CD4-positive, alpha-beta T cell treated with Interferon gamma for 1 hour (primary cell): ENCODE measurements at regions not wholly inside any gene's neighbourhood (a gene's known extent, or its start where the extent isn't known, plus 50 kb on each side); places are given as distances from the start of the nearest gene placed in this dataset.

ENCODE experiments used
- DNase-seq: peaks from one replicate; pipeline ENCODE4 v3.0.0-alpha.2; 2020

DNA sequence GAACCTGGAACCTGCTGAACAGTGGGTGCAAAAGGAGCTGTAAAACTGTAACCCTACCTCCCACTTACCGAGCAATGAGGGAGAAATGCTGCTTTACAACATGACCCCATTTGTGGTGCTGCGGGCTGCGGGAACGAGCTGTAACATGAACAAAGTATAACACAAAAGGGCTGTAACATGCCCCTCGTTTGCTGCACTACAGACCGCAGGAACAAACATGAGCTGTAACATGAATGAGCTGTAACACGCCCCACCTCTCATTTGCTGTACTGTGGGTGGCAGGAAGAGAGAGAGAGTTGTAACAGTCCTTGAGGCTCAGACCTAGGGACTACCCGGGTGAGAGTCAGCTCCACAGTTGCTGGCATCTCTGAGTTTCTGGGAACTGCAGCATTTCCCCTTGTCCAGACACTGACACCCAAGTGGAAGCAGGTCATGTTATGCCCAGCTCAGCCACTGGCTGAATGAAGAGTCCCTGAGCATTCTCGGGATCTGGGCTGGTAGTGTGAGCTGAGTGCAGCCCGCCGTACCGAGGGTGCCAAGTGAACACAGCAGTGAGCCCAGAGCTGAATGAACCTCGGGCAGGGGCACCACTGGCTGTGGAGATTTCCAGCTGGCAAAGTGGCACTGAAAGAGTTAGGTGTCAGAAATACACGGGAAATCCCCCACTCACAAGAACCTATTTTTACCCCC is 1385.3 kb upstream of the SPRY2 start:
- DNase-seq = no peak

DNA sequence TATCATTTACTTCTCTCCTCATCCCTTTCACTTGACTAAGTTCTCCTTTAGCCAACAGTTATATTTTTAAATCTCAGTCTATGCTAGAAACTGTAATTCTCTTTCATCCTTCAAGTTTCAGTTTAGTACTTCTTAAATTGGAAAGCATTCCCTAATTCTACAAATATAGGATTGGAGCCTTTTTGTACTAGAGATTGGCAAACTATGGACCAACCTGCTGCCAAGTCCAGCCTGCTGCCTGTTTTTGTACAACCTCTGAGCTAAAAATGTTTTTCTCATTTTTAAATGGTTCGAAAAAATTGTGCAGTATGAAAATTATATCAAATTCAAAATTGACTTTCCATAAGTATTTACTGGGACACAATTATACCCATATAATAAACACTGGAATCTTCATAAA is 1381.5 kb upstream of the SPRY2 start:
- DNase-seq = no peak

DNA sequence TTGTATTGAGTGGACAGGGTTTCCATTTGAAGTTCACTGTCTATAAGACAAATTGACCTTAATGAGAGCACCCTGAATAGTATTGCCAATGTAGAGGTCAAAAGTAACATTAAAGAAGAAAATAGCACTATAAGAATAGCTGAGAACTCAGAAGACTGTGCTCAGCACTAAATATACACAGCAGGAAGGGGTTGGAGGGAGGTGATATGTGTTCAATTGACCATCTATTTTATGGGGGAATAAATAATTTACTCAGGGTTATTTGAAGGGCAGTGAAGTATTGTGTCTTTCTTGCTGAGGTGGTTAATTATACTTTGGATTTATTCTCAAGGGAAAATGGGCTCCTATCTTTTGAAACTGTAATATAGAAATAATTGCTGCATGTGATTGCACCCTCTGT is 1380.5 kb upstream of the SPRY2 start:
- DNase-seq = no peak

DNA sequence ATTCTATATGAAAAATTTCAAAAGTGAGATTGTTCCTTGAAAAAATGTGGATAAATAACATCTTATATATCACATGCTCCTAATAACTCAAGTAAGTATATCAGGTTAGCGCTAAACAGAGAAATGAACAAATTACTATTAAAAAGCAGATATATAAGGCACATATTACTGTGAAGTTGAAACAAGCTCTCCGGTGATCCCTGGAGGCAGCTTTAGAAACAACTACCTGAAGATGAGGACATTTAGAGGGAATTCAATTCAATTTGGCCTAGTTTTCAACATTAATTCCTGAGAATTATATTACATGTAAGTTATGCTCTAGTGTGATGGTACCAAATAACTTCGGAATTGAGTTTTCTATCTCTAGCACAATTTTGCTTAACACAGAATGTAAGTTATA is 1373.6 kb upstream of the SPRY2 start:
- DNase-seq = no peak

DNA sequence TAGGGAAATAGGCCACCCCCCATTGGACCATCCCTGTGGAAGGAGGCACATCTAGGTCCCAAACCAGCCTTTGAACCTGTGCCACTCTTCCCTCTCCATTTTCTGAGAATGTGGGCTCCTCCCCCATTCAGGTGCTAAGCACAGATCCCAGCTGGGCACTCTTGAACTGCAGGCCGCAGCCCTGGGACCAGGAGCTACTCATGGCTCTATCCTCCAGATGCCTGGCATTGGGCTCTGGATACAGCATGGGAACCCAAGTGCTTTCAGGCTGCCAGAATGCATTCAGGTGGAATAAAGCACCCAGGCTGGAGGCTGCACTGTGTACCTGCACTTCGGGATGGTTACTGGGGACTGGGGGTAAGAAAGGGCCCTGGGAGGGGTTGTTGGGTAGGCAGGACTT is 1372.3 kb upstream of the SPRY2 start:
- DNase-seq = no peak

DNA sequence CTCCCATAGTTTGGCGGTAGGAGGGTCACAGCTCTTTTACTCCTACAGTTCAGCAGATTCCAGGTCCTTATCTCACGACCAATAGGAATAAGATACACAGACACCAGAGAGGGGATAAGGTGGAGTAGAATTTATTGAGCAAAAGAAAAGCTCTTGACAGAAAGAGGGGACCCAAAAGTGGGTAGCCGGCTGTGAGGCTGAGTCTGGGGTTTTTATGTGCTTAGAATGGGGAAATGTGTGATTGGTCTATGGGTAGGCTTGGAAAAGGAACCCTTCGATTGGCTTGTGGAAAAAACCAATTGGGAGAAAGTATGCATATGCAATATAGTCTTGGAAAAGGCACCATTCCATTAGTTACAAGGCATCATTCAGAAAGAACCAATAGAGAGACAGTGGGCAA is 1356.9 kb upstream of the SPRY2 start:
- no peak for DNase-seq

DNA sequence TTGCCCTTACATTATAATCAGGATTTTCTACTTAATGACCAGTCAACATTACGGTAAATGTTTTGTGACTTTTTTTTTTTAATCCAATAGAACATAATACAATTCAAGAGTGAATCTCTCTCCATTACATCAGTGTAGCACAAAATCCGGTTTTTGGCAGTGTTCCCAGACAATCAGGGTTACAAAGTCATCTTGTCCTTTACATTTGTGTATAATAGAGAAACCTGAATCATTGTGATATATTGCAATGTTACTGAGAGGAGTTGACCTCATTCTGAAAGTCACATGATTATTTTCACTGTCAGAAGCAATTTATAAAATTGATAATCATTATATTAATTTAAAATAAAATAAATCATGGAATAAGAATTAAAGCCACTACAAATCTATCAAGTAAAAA is 1346.0 kb upstream of the SPRY2 start:
- DNase-seq = no peak

DNA sequence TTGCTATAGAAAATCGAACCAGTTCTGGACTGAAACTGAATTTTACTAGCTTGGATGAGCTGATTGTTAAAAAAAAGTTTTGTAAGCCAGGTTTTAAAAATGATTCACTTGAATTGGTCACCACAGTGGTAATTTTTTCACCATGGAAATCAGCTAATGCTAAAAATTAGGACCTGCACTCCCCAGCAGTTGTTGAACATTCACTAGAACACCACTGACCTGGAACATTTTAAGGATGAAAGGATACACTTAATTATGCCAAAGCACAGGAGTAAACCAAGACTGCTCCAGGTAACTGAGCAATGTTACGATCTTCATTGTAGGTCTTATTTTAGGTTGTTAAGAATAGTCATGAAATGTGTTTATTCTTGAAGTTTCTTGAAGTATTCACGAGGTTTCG is 1342.6 kb upstream of the SPRY2 start:
- no peak for DNase-seq

DNA sequence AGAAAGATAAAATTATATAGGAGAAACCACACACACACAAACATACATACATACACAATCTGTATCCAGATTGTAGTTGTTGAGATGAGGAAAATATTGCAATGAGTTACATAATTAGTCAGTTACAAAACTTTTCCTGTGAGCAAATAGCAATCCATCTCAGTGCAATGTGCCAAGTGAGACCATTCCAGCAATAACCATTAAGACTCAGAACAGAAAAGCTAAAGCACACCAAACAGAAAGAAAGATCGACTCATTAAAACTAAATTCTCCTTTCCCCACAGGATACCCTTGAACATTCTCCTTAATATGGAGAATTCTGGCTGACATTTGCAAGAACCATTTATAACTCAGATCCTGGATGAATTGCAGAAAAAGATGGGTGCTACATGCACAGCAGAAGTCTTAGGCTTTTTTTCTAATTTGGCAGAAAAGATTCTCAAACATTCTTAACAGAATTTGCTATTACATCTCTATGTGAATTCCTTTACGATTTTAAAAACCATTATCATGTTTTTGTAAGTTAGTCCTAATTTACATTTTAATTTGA is 1341.2 kb upstream of the SPRY2 start:
- DNase-seq = no peak

DNA sequence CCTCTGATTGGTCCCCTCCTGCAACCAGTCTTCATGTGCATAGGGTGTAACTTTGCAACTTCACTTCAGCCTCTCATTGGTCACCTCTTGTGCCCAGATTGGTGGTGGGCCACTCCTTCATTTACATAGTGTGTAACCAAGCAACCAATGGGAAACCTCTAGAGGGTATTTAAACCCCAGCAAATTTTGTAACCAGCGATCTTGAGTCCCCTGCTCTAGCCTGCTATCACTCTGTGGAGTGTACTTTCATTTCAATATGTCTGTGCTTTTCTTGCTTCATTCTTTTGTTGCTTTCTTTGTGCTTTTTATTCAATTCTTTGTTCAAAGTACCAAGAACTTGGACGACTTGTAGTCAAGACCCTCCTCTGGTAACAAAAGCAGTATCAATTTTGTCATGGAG is 1336.9 kb upstream of the SPRY2 start:
- DNase-seq = no peak

DNA sequence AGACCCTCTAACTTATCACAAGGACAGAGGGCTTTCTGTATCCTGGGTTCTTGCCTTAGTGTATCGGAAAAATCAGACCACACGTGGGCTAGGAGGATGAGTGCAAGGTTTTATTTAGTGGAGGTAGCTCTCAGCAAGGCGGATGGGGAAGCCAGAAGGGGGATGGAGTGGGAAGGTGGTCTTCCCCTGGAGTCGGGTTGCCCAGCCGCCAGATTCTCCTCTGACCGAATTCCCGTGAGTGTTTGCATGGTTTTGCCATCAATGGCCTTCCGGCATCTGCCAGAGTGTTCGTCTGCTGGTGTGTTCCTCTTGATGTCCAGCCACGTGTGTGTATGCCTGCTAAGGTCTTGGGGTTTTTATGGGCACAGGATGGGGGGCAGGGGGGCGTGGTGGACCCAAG is 1335.1 kb upstream of the SPRY2 start:
- no peak for DNase-seq

DNA sequence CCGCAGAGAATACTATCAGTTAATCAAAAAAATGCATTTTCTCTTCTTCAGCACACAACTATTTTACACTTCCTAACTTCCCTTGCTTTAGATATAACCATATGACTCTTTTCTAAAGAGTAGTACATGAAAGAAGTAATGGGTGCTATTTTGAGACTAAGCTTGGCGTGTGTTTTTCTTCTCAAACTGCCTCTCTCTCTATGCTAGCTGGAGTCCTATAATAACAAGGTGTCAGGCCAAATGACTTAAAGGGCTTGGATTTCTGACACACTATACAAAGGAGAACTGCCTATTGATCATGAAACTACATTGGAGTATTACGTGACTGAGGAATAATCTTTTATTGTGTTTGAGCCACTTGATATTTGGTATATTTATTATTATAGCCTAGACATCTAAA is 1330.1 kb upstream of the SPRY2 start:
- DNase-seq = no peak

DNA sequence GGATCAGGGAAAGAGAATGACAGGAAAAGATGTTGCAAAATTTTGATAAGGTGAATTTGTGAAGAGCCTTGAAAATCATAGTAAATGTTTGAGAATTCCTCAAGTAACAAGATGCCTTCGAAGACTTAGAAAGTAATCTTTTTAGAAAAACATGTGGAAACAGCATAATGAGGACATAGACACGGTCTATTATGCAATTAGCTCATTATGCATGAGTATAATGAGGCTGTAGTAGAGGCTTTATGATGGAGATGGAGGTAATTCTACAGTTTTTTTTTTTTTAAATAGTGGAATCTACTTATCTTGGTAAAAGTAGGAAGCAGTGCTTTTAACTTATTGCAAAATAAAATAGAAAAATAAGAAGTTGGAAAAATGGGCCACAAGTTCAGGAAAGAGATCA is 1329.1 kb upstream of the SPRY2 start:
- DNase-seq = no peak

DNA sequence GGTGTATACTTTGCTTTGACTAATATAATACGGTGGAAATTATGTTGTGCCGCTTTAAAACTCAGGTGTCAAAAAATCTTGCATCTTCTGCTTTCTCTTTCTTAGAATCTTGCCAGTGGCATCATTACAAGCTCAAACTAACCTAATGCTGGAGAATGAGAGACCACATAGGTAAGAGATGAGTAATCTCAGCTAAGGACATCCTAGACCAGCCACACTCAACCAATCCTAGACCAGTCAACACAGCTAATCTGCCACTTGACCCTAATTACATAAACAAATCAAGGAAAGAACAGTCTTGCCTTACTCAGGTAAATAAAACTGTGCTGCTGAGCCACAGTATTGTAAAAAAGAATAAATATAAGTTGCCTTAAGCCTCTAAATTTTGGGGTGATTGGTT is 1323.9 kb upstream of the SPRY2 start:
- no peak for DNase-seq

DNA sequence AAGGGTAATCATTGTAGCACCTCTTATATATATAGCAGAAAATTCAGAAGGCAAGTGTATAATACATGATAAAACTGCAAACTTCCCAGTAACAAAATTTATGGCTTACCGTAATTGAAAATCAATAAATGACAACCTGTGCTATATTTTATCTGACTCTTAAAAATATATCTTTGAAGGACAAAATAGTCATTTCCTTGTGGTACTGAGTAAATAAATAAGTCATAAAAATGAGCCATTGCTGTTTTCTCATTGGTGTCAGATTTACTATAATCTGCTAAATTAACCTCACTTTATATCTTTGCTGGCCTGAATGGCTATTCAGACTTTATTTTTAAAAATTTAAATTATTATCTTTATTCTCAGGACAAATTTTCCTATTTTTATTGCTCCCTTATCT is 1319.1 kb upstream of the SPRY2 start:
- no peak for DNase-seq

DNA sequence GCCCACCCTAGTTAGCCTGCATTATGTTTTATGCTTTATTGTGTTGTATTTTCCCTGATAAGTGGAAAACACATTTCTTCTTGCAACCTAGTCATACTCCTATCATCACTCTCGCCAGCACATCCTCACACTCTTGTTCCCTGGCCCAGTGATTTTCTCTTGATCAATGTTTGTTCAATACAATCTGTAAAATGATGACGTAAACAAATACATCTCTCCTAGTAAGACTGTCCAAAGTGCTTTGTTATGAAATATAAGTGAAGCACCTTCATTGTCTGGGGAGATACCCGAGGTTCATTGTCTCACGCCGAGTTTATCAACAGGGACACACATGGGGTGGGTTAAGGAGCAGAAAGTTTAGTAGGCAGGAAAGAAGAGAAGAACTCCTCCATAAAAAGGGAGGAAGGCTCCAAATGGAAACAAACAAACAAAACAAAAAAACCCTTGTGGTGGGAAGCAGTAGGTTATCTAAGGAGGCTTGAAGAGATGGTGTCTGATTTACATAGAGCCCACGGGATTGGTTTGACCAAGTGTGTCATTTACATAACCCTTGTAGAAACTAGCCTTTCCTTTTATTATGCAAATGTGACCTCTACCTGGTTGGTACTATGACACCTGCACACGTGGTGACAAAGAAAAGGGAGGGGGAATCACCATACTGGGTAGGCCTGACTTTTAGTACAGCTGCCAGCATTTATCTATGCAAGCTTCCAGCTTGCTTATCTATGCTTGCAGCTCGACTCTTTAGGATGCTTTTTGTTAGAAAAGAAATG is 1317.9 kb upstream of the SPRY2 start:
- no peak for DNase-seq

DNA sequence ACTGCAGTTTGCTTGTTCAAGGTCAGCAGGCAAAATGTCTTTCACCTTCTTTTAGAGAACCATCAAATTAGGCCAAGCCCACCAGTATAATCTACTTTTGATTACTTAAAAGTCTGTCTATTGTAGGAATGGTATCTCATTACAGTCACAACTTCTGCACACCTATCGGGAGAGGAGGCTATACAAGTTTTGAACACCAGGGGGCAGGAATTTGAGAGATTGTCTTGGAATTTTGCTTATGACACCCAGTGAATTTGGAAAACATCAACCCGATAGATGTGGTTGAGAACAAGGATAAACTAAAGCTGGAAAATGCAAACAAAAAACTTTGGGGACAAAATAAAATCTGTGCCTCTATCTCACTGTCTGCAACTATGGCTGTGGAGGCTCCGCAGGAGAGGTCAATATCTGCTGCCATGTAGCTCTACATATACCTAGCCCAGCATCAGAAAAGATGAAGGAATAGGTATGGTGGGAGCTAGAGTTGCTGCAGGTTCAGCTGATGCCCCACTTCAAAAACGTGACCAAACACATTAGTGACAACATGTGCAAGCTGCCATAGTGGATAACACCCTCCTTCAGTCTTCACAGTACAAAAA is 1299.2 kb upstream of the SPRY2 start:
- no peak for DNase-seq

DNA sequence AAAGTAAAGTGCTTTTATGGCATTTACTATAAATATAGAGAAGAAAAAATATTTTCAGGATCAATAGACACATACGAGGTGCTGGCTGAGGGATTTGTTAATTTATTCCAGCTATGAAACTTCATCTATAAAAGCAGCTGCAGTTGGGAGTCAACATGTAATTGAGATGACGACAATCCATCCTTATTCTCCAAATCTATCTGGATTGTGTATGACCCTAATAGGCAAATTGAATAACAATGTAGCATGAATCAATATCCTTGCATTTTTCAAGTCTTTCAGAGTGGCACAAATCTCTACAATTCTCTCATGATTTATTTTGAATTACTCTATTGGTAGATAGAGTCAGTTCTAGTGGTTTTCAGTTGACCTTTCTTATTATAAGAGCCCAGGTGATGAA is 1296.5 kb upstream of the SPRY2 start:
- DNase-seq = no peak

DNA sequence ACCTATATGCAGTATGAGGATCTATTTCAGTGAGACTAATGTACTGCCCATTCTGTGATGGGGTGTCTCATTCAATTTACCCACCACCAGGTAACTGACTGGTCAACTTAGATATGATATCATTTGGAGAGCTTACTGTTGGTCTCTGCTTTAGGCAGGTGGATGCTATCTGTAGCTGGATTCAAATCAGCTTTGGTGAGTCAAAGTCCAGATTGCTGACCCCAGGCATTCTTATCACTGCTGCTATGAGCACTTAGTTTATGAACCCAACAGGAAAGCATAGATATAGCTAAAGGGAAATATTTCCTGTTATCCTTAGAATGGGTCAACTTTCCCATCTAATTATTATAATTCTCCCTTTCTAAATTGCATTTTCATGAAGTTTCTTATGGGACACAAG is 1295.2 kb upstream of the SPRY2 start:
- DNase-seq = no peak

DNA sequence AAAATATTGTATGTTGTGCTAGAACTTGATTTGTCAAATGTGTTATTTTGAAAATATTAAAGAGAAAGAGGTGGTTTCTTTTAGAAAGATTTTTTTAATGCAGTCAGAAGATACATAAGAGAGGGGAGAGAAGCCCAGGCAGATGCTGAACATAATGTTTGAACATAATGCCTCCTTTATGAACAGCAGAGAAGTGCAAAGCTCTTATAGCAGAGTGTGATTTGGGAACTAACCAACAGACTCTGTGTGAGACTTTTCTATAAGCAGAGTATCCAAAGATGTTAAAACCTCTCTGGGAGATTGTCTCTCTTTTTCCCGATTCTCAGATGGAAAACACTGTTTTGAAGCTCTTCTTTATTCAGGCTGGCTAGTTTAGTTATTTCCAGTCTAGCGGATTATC is 1274.1 kb upstream of the SPRY2 start:
- DNase-seq = no peak

DNA sequence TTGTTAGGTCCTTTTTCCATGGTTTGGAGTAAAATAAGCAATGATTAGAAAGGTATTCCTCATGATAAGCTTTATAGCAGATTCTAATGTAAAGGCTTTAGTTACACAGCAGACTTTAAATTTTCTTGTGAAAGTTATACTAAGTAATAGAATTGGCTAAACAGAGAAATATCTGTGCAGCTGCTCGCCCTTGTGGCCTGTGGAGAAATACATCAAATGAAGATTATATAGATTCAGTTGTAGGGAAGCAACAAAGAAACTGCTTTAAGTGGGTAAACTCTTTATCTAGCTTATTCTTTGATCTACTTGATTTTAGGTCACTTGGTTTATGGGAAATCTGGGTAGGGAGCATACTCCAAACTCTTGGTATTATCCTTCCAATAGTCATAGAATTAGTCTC is 1269.7 kb upstream of the SPRY2 start:
- no peak for DNase-seq

DNA sequence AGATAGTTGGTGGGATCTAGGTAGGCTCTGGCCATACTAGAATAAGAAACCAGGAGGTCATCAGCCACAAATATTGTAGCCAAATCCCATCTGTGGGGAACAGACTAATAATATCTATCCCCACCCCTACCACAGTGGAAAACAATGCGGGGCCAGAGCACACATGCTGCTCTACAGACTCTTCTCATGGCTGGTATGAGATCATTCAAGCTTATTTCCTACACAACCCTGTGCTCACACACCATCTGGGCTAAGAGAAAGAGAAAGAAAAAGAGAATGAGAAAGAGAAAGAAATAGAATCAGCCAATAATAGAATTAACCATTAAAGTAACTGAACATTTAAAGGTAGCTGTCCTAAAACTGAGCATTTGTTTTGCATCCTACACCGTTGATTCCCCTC is 1268.4 kb upstream of the SPRY2 start:
- no peak for DNase-seq

DNA sequence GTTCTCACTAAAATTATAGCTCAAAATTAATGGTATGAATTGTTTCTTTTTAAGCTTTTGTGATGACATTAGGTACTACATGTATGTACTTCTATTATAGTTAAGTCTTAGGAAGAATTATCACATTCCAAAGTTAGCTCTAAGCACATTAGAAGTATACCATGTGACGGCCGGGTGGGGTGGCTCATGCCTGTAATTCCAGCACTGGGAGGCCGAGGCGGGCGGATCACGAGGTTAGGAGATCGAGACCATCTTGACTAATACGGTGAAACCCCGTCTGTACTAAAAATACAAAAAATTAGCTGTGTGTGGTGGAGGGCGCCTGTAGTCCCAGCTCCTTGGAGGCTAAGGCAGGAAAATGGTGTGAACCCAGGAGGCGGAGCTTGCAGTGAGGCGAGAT is 1265.1 kb upstream of the SPRY2 start:
- no peak for DNase-seq

DNA sequence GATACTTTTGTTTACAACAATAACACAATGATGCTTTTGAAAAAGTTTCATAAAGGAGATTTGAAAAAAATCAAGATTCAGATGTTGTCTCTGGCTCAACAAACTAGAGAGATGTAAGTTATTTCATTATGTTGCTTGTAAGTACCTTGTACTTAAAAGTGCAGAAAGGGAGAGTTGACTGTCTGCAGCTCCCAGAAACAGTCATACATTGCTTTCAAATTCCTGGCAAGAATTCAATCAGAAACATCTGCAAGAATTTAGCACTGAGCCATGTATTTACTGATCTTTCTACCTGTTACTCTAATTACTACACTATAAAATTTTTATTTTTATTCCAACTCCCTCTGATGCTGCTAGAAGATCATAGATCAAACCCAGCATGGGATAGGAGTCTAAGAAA is 1261.3 kb upstream of the SPRY2 start:
- no peak for DNase-seq
